HepG2 (cell line): ENCODE measurements at regions not wholly inside any gene's neighbourhood (a gene's known extent, or its start where the extent isn't known, plus 50 kb on each side); places are given as distances from the start of the nearest gene placed in this dataset.
"Not testable (repeated sequence)": the region's sequence is repeated elsewhere in the genome, so short reads cannot be mapped to it uniquely, and the experiment has no call there.

Experiments
- ATAC-seq: fragments of 200-7000 bp; cut with Tn5 transposase; 3 replicates; pipeline ENCODE4 v1.9.1; 2020; ENCODE audit warnings: mild to moderate bottlenecking, moderate library complexity
- BruUV-seq: library from RNA; stranded (reverse); fragments of 400-500 nt; replicated peaks from 2 replicates; lab custom pipeline; 2021; lab: Mats Ljungman, UMichigan
- CTCF ChIA-PET: fragments of 300-600 bp; formaldehyde crosslinking; extraction: SDS; loops from one replicate; lab custom pipeline; 2021; ENCODE audit warnings: low total read pairs, inconsistent platforms, low intra/inter-chr PET ratio; lab: Yijun Ruan, JAX
- POLR2A ChIA-PET: fragments of 350-600 bp; sonication (Branson Sonifier 250); formaldehyde crosslinking; loops from one replicate; lab custom pipeline; 2020; ENCODE audit warnings: antibody characterized with exemption, inconsistent platforms; lab: Yijun Ruan, JAX
- DNase-seq: peaks from one replicate; pipeline ENCODE4 v3.0.0-alpha.2; 2015; ENCODE audit warnings: low spot score
- FAIRE-seq: peaks from 3 replicates; lab custom pipeline; 2011; peaks lifted over from hg19 to GRCh38; lab: Jason Lieb, UNC
- H2AFZ ChIP-seq: one replicate; pipeline ENCODE4 v1.6.1; 2011; ENCODE audit warnings: low read length, inconsistent platforms
- H3K27ac ChIP-seq: fragments of 300-600 bp; 3 replicates; pipeline ENCODE4 v1.8.0; 2011; ENCODE audit warnings: mixed run types, mild to moderate bottlenecking, mixed read lengths, low read length, inconsistent platforms; ENCODE audit not compliant: insufficient read depth; ENCODE audit errors: extremely low read length
- H3K27me3 ChIP-seq, 2 experiments: fragments of 200-600 bp in 1 of 2; 2 replicates in 1 of 2; 3 replicates in 1 of 2; pipeline versions ENCODE4 v1.6.0 to v1.8.0; 2011; ENCODE audit warnings: low read length in 2 of 2, mild to moderate bottlenecking in 2 of 2, moderate library complexity in 2 of 2, inconsistent platforms in 1 of 2; ENCODE audit not compliant: insufficient read depth in 2 of 2, control insufficient read depth in 1 of 2
- H3K36me3 ChIP-seq, 2 experiments: fragments of 200-600 bp in 1 of 2; replicated peaks in 1 of 2; 2 replicates in 1 of 2; 3 replicates in 1 of 2; pipeline versions ENCODE4 v1.5.1 to v1.8.0; 2011; ENCODE audit warnings: low read length in 2 of 2, inconsistent platforms in 1 of 2; ENCODE audit not compliant: insufficient read depth in 2 of 2, control insufficient read depth in 1 of 2
- H3K4me1 ChIP-seq: 2 replicates; pipeline ENCODE4 v1.5.1; 2012; ENCODE audit warnings: low read length, inconsistent platforms; ENCODE audit not compliant: insufficient read depth
- H3K4me2 ChIP-seq: 2 replicates; pipeline ENCODE4 v1.6.0; 2011; ENCODE audit warnings: low read depth, low read length, inconsistent platforms
- H3K4me3 ChIP-seq, 3 experiments: fragments of 200-600 bp in 1 of 3; sonication (generic), shearing (Covaris generic) in 1 of 3; replicated peaks in 1 of 3; 2 replicates each; pipeline ENCODE4 v1.5.1; 2011 to 2016; ENCODE audit warnings: low read length in 3 of 3, inconsistent platforms in 2 of 3, low read depth in 2 of 3, mild to moderate bottlenecking in 2 of 3, control low read depth in 1 of 3, mixed read lengths in 1 of 3; ENCODE audit not compliant: insufficient read depth in 1 of 3
- H3K79me2 ChIP-seq: one replicate; pipeline ENCODE4 v1.6.1; 2011; ENCODE audit warnings: low read length, inconsistent platforms; ENCODE audit not compliant: insufficient read depth
- H3K9ac ChIP-seq: 2 replicates; pipeline ENCODE4 v1.6.0; 2011; ENCODE audit warnings: mild to moderate bottlenecking, low read depth, low read length, inconsistent platforms; ENCODE audit not compliant: insufficient read depth
- H3K9me3 ChIP-seq: 2 replicates; pipeline ENCODE4 v1.5.1; 2012; ENCODE audit warnings: mild to moderate bottlenecking, low read length
- H4K20me1 ChIP-seq: 2 replicates; pipeline ENCODE4 v1.6.0; 2011; ENCODE audit warnings: inconsistent platforms, mild to moderate bottlenecking, low read length, moderate library complexity; ENCODE audit not compliant: insufficient read depth
- MAFF ChIP-seq: IDR thresholded peaks from 2 replicates; pipeline ENCODE4 v1.6.1; 2011; ENCODE audit warnings: low read depth, low read length, improper control_type of control experiment
- MAFK ChIP-seq, 2 experiments: IDR thresholded peaks in 1 of 2; conservative IDR thresholded peaks in 1 of 2; 2 replicates each; pipeline ENCODE4 v1.6.1; 2011; ENCODE audit warnings: improper control_type of control experiment in 2 of 2, low read length in 2 of 2
- SOX6 ChIP-seq, 2 experiments: fragments of 450-650 bp in 1 of 2; sonication (generic) in 1 of 2; formaldehyde crosslinking in 1 of 2; IDR thresholded peaks; 2 replicates each; pipeline versions ENCODE4 v1.4.0 to v1.6.1; 2017 to 2020; ENCODE audit warnings: antibody characterized with exemption in 1 of 2, mild to moderate bottlenecking in 1 of 2, missing genetic modification reagents in 1 of 2
- TRIM24 ChIP-seq: sonication (generic); formaldehyde crosslinking; IDR thresholded peaks from 2 replicates; pipeline ENCODE4 v1.8.0; 2022; ENCODE audit warnings: mild to moderate bottlenecking, missing genetic modification reagents
- WGBS: methylation state at CpG from one replicate; pipeline ENCODE4 v1.1.6; 2017; ENCODE audit warnings: low lambda C conversion rate; 5-methylcytosine and 5-hydroxymethylcytosine counted together
- in situ Hi-C: cut with HindIII; loops from 2 replicates; pipeline ENCODE4 v1.10.0; 2017; ENCODE audit warnings: low pct_unique_long_range_greater_than_20kb; ENCODE audit not compliant: extremely low pct_ligation_motif_present
- intact Hi-C: fragments of 100-400 bp; cut with micrococcal nuclease; formaldehyde crosslinking; loops from one replicate; pipeline ENCODE4 v1.10.0; 2022; ENCODE audit not compliant: unreplicated experiment
- TF ChIP-seq, protein P1 (sequence below): sonication (generic); formaldehyde crosslinking; IDR thresholded peaks from 2 replicates; pipeline ENCODE4 v1.5.0; 2020; ENCODE audit warnings: mild to moderate bottlenecking, missing genetic modification reagents, moderate library complexity

DNA sequence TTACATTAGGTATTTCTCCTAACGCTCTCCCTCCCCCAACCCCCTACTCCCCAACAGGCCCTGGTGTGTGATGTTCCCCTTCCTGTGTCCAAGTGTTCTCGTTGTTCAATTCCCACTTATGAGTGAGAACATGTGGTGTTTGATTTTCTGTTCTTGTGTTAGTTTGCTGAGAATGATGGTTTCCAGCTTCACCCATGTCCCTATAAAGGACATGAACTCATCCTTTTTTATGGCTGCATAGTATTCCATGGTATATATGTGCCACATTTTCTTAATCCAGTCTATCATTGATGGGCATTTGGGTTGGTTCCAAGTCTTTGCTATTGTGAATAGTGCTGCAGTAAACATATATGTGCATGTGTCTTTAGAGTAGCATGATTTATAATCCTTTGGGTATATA is 162.1 kb upstream of the DLX2 start:
- H3K9ac ChIP-seq, H3K27me3 ChIP-seq, DNase-seq, H3K36me3 ChIP-seq, BruUV-seq, H4K20me1 ChIP-seq, POLR2A ChIA-PET, intact Hi-C loops, H3K4me2 ChIP-seq, in situ Hi-C loops, H3K79me2 ChIP-seq, H3K9me3 ChIP-seq, ATAC-seq, H2AFZ ChIP-seq, FAIRE-seq, H3K4me3 ChIP-seq, H3K27ac ChIP-seq, CTCF ChIA-PET: not testable (repeated sequence)
- peaks cover 16% of the 10 kb centered on the region for H3K4me1 ChIP-seq
- WGBS, result 19% methylated on average over 2 of the region's 2 CpGs

DNA sequence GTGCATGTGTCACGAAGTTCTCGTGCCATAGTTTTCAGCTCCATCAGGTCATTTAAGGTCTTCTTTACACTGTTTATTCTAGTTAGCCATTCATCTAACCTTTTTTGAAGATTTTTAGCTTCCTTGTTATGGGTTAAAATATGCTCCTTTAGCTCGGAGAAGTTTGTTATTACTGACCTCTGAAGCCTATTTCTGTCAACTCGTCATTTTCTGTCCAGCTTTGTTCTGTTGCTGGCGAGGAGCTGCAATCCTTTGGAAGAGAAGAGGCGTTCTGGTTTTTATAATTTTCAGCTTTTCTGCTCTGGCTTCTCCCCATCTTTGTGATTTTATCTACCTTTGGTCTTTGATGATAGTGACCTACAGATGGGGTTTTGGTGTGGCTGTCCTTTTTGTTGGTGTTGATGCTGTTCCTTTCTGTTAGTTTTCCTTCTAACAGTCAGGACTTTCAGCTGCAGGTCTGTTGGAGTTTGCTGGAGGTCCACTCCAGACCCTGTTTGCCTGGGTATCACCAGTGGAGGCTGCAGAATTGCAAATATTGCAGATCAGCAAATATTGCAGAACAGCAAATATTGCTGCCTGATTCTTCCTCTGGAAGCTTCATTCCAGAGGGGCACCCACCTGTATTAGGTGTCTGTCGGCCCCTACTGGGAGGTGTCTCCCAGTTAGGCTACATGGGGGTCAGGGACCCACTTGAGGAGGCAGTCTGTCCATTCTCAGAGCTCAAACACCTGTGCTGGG is 157.7 kb upstream of the ITGA6 start:
- intact Hi-C loops; H3K9me3 ChIP-seq; H2AFZ ChIP-seq; H4K20me1 ChIP-seq; BruUV-seq; CTCF ChIA-PET; DNase-seq; in situ Hi-C loops; H3K79me2 ChIP-seq; H3K36me3 ChIP-seq; H3K27me3 ChIP-seq; H3K27ac ChIP-seq; TF ChIP-seq SOX6 (IDR thresholded peaks at IDR 0.05): not testable (repeated sequence)
- Histone ChIP-seq H3K4me2 (peak overlapping the region; percentile 78), H3K9ac (peak overlapping the region; percentile 10; the same call in 1 of the 2 replicates), H3K4me3 (peak overlapping the region in 1 of 3 experiments; percentile 48; a peak in 1 of 6 replicates), H3K4me1 (peaks cover 21% of the 10 kb centered on the region)
- POLR2A ChIA-PET, result interaction anchor here (0.6 to 1.6 kb wide), 2 partner anchors 16 to 158 kb away, joined by 3 to 6 read pairs; partner anchors contain the start of gene ITGA6
- TF ChIP-seq SOX6 (CRISPR knock-in tag; IDR thresholded peaks at IDR 0.05), result peak; percentile 31; the same call in 1 of the 2 replicates
- peak; percentile 64 to 76 for TF ChIP-seq MAFK (conservative IDR thresholded peaks at IDR 0.05 in 1 of 2, IDR thresholded peaks at IDR 0.05 in 1 of 2; ENCODE audit: low read length in 2 of 2)
- 0 out of 2 replicates have a peak, but pooled peaks have one; percentile 14 for TF ChIP-seq TRIM24 (CRISPR knock-in tag)
- TF ChIP-seq MAFF, result peak; percentile 53
- TF ChIP-seq, protein P1, sequence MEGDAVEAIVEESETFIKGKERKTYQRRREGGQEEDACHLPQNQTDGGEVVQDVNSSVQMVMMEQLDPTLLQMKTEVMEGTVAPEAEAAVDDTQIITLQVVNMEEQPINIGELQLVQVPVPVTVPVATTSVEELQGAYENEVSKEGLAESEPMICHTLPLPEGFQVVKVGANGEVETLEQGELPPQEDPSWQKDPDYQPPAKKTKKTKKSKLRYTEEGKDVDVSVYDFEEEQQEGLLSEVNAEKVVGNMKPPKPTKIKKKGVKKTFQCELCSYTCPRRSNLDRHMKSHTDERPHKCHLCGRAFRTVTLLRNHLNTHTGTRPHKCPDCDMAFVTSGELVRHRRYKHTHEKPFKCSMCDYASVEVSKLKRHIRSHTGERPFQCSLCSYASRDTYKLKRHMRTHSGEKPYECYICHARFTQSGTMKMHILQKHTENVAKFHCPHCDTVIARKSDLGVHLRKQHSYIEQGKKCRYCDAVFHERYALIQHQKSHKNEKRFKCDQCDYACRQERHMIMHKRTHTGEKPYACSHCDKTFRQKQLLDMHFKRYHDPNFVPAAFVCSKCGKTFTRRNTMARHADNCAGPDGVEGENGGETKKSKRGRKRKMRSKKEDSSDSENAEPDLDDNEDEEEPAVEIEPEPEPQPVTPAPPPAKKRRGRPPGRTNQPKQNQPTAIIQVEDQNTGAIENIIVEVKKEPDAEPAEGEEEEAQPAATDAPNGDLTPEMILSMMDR (CRISPR knock-in tag), result peak; percentile 28; the same call in 1 of the 2 replicates
- 11% methylated on average over 7 of the region's 7 CpGs for WGBS
- peak; percentile 70 for FAIRE-seq
- ATAC-seq, result peak; percentile 67
